ENCODE measurements at regions not wholly inside any gene's neighbourhood (a gene's known extent, or its start where the extent isn't known, plus 50 kb on each side); places are given as distances from the start of the nearest gene placed in this dataset.

GRCh38 chr12:92072112-92072511, 73.5 kb downstream of the BTG1 start:
- H3K36me3 ChIP-seq (ENCODE audit: control insufficient read depth, insufficient read depth, low read length): no peaks in the 10 kb centered on the region
- in situ Hi-C loops (cut with HindIII; ENCODE audit: low pct_unique_long_range_greater_than_20kb, low sequenced_read_pairs): no loop called here
- DNase-seq (ENCODE audit: low read depth, low spot score) (no peak), ATAC-seq (no peak)
- peaks cover 5% of the 10 kb centered on the region; the same call in 1 of the 2 replicates for H3K4me1 ChIP-seq (ENCODE audit: control insufficient read depth, insufficient read depth, low read length)
- POLR2A ChIA-PET: no interaction called here
- no peaks in the 10 kb centered on the region for H3K27me3 ChIP-seq (ENCODE audit: control insufficient read depth, insufficient read depth, low read length)
- TF ChIP-seq SIN3A (IDR thresholded peaks at IDR 0.05; ENCODE audit: borderline replicate concordance, insufficient read depth, low read depth, low read length) (no peak), REST (IDR thresholded peaks at IDR 0.05; ENCODE audit: insufficient read depth in 1 of 2, low read depth in 2 of 2, low read length in 1 of 2) (no peak), TCF7L2 (IDR thresholded peaks at IDR 0.05; ENCODE audit: low read depth, low read length) (no peak), CTCF (IDR thresholded peaks at IDR 0.05) (no peak), POLR2AphosphoS5 (IDR thresholded peaks at IDR 0.05; ENCODE audit: low read depth, low read length) (no peak)
- no peak overlapping the region for H3K4me3 ChIP-seq (ENCODE audit: low read depth in 2 of 2, low read length in 2 of 2)
- no TSS peak for BruUV-seq (replicated peaks)
- CTCF ChIA-PET: no interaction called here
- intact Hi-C loops (cut with micrococcal nuclease; ENCODE audit: unreplicated experiment): no loop called here
- no peaks in the 10 kb centered on the region; the same call in 1 of the 2 replicates for H3K9me3 ChIP-seq (ENCODE audit: control insufficient read depth, insufficient read depth, low read depth, low read length)
- no peak overlapping the region for H3K27ac ChIP-seq (ENCODE audit: low read length)

GRCh38 chr12:92070864-92071445, 74.7 kb downstream of the BTG1 start:
- ATAC-seq: no peak
- Histone ChIP-seq H3K27me3 (ENCODE audit: control insufficient read depth, insufficient read depth, low read length) (no peaks in the 10 kb centered on the region), H3K27ac (ENCODE audit: low read length) (0 out of 2 replicates have a peak overlapping the region, but pooled peaks have one; percentile 7), H3K9me3 (ENCODE audit: control insufficient read depth, insufficient read depth, low read depth, low read length) (no peaks in the 10 kb centered on the region; the same call in 1 of the 2 replicates), H3K4me3 (ENCODE audit: low read depth in 2 of 2, low read length in 2 of 2) (no peak overlapping the region), H3K36me3 (ENCODE audit: control insufficient read depth, insufficient read depth, low read length) (no peaks in the 10 kb centered on the region), H3K4me1 (ENCODE audit: control insufficient read depth, insufficient read depth, low read length) (peaks cover 5% of the 10 kb centered on the region)
- TF ChIP-seq REST (IDR thresholded peaks at IDR 0.05; ENCODE audit: insufficient read depth in 1 of 2, low read depth in 2 of 2, low read length in 1 of 2): no peak
- no peak for TF ChIP-seq TCF7L2 (IDR thresholded peaks at IDR 0.05; ENCODE audit: low read depth, low read length)
- no peak for TF ChIP-seq SIN3A (IDR thresholded peaks at IDR 0.05; ENCODE audit: borderline replicate concordance, insufficient read depth, low read depth, low read length)
- no peak for TF ChIP-seq CTCF (IDR thresholded peaks at IDR 0.05)
- TF ChIP-seq POLR2AphosphoS5 (IDR thresholded peaks at IDR 0.05; ENCODE audit: low read depth, low read length): no peak
- CTCF ChIA-PET: no interaction called here
- intact Hi-C loops (cut with micrococcal nuclease; ENCODE audit: unreplicated experiment) (no loop called here), in situ Hi-C loops (cut with HindIII; ENCODE audit: low pct_unique_long_range_greater_than_20kb, low sequenced_read_pairs) (no loop called here)
- POLR2A ChIA-PET: no interaction called here
- DNase-seq (ENCODE audit: low read depth, low spot score): no peak
- no TSS peak for BruUV-seq (replicated peaks)
